ENCODE measurements at regions not wholly inside any gene's neighbourhood (a gene's known extent, or its start where the extent isn't known, plus 50 kb on each side); places are given as distances from the start of the nearest gene placed in this dataset.
A peak's percentile ranks its signal among the peaks of the same experiment; 100 is the strongest.

GRCh38 chr20:56179051-56179450 is 69.5 kb upstream of the MC3R start:
- intact Hi-C loops (cut with DNase I), result loop anchor here (10.0 kb wide), 1 partner anchor 764 kb away; no protein-coding TSS in a partner anchor

GRCh38 chr20:56181583-56181982 is 66.9 kb upstream of the MC3R start:
- TF ChIP-seq POLR2AphosphoS5 (IDR thresholded peaks at IDR 0.05) (no peak), POLR2A (IDR thresholded peaks at IDR 0.05) (no peak), CTCF (IDR thresholded peaks at IDR 0.05) (peak in 1 of 4 experiments; percentile 16)
- no peak for DNase-seq (ENCODE audit: low spot score)
- no peak overlapping the region for H3K4me3 ChIP-seq
- intact Hi-C loops (cut with DNase I), result no loop called here
- H3K4me1 ChIP-seq (replicated peaks), result no peaks in the 10 kb centered on the region
- WGBS, result 79% methylated on average over 1 of the region's 1 CpG
- no peaks in the 10 kb centered on the region for H3K36me3 ChIP-seq
- H3K27ac ChIP-seq, result no peak overlapping the region
- no peaks in the 10 kb centered on the region for H3K27me3 ChIP-seq (replicated peaks; ENCODE audit: insufficient read depth)
- no peaks in the 10 kb centered on the region for H3K9me3 ChIP-seq

More at GRCh38 chr20:56179051-56179450, 69.5 kb upstream of the MC3R start:
- H3K9me3 ChIP-seq, result no peaks in the 10 kb centered on the region
- H3K4me3 ChIP-seq, result no peak overlapping the region
- no peaks in the 10 kb centered on the region for H3K4me1 ChIP-seq (replicated peaks)
- peaks cover 5% of the 10 kb centered on the region for H3K27me3 ChIP-seq (replicated peaks; ENCODE audit: insufficient read depth)
- H3K36me3 ChIP-seq, result no peaks in the 10 kb centered on the region
- 56% methylated on average over 4 of the region's 4 CpGs for WGBS
- DNase-seq (ENCODE audit: low spot score), result no peak
- TF ChIP-seq POLR2A (IDR thresholded peaks at IDR 0.05), result no peak
- TF ChIP-seq CTCF (IDR thresholded peaks at IDR 0.05), result no peak
- no peak for TF ChIP-seq POLR2AphosphoS5 (IDR thresholded peaks at IDR 0.05)
- H3K27ac ChIP-seq, result no peak overlapping the region

GRCh38 chr20:56187534-56188165 is 60.9 kb upstream of the MC3R start:
- Histone ChIP-seq H3K4me3 (no peak overlapping the region), H3K27me3 (replicated peaks; ENCODE audit: insufficient read depth) (no peaks in the 10 kb centered on the region), H3K36me3 (no peaks in the 10 kb centered on the region), H3K27ac (no peak overlapping the region), H3K9me3 (no peaks in the 10 kb centered on the region), H3K4me1 (replicated peaks) (no peaks in the 10 kb centered on the region)
- no peak for DNase-seq (ENCODE audit: low spot score)
- intact Hi-C loops (cut with DNase I), result no loop called here
- no peak for TF ChIP-seq CTCF (IDR thresholded peaks at IDR 0.05)
- TF ChIP-seq POLR2AphosphoS5 (IDR thresholded peaks at IDR 0.05), result no peak
- TF ChIP-seq POLR2A (IDR thresholded peaks at IDR 0.05), result no peak
- 25% methylated on average over 7 of the region's 7 CpGs for WGBS

GRCh38 chr20:56194042-56194441 is 54.5 kb upstream of the MC3R start:
- no peaks in the 10 kb centered on the region for H3K4me1 ChIP-seq (replicated peaks)
- no peaks in the 10 kb centered on the region for H3K36me3 ChIP-seq
- TF ChIP-seq POLR2A (IDR thresholded peaks at IDR 0.05), result no peak
- no peak for TF ChIP-seq POLR2AphosphoS5 (IDR thresholded peaks at IDR 0.05)
- no peak for TF ChIP-seq CTCF (IDR thresholded peaks at IDR 0.05)
- no peak for DNase-seq (ENCODE audit: low spot score)
- H3K9me3 ChIP-seq, result no peaks in the 10 kb centered on the region
- H3K27me3 ChIP-seq (replicated peaks; ENCODE audit: insufficient read depth), result no peaks in the 10 kb centered on the region
- no peak overlapping the region for H3K4me3 ChIP-seq
- WGBS, result 48% methylated on average over 5 of the region's 5 CpGs
- intact Hi-C loops (cut with DNase I), result no loop called here
- no peak overlapping the region for H3K27ac ChIP-seq

GRCh38 chr20:56195946-56196345 is 52.6 kb upstream of the MC3R start:
- intact Hi-C loops (cut with DNase I), result no loop called here
- Histone ChIP-seq H3K4me3 (no peak overlapping the region), H3K27ac (no peak overlapping the region), H3K9me3 (no peaks in the 10 kb centered on the region), H3K4me1 (replicated peaks) (no peaks in the 10 kb centered on the region), H3K36me3 (no peaks in the 10 kb centered on the region), H3K27me3 (replicated peaks; ENCODE audit: insufficient read depth) (no peaks in the 10 kb centered on the region)
- no peak for DNase-seq (ENCODE audit: low spot score)
- 63% methylated on average over 2 of the region's 2 CpGs for WGBS
- TF ChIP-seq POLR2AphosphoS5 (IDR thresholded peaks at IDR 0.05) (no peak), CTCF (IDR thresholded peaks at IDR 0.05) (no peak)
